Testis (tissue), 2 donors: ENCODE measurements at regions not wholly inside any gene's neighbourhood (a gene's known extent, or its start where the extent isn't known, plus 50 kb on each side); places are given as distances from the start of the nearest gene placed in this dataset.

Experiments
- DNase-seq: peaks from one replicate; pipeline ENCODE4 v3.0.0-alpha.2; 2019
- H3K27ac ChIP-seq, 2 donors: fragments of 200-600 bp; sonication (generic); one replicate each; pipeline ENCODE4 v1.5.1; 2019
- H3K27me3 ChIP-seq: fragments of 200-600 bp; sonication (generic); one replicate; pipeline ENCODE4 v1.5.1; 2019
- H3K36me3 ChIP-seq: fragments of 200-600 bp; sonication (generic); one replicate; pipeline ENCODE4 v1.5.1; 2017; ENCODE audit warnings: low read depth; ENCODE audit errors: missing control alignments
- H3K4me1 ChIP-seq: fragments of 200-600 bp; sonication (generic); one replicate; pipeline ENCODE4 v1.5.1; 2019
- H3K4me3 ChIP-seq, 2 donors: fragments of 200-600 bp; sonication (generic); one replicate each; pipeline ENCODE4 v1.5.1; 2017 to 2019
- H3K9me3 ChIP-seq: fragments of 200-600 bp; sonication (generic); one replicate; pipeline ENCODE4 v1.5.1; 2017
- CTCF ChIP-seq, 3 experiments: fragments of 450-650 bp in 2 of 3; fragments of 200-600 bp in 1 of 3; sonication (generic) in 1 of 3; IDR thresholded peaks; one replicate each; pipeline ENCODE4 v1.5.1; 2016 to 2019; ENCODE audit warnings: antibody characterized with exemption in 3 of 3, mild to moderate bottlenecking in 2 of 3, moderate library complexity in 1 of 3
- POLR2A ChIP-seq: fragments of 450-650 bp; IDR thresholded peaks from one replicate; pipeline ENCODE4 v1.6.1; 2017; ENCODE audit warnings: antibody characterized with exemption, mild to moderate bottlenecking, moderate library complexity
- WGBS, 2 donors: methylation state at CpG; one replicate each; pipeline ENCODE4 v1.1.5; 2018; 5-methylcytosine and 5-hydroxymethylcytosine counted together
- intact Hi-C: fragments of 100-400 bp; cut with DNase I; formaldehyde crosslinking; loops from one replicate; pipeline ENCODE4 v1.15.1; 2023; ENCODE audit warnings: low total_unique reads
- small RNA-seq, 2 donors: library from RNA; depleted of rRNA; stranded (forward); fragments of <200 nt; gene quantifications; one replicate each; pipeline ENCODE3, GENCODE V24; 2016

GRCh38 chr11:36719358-36720107 is 121.5 kb upstream of the RAG2 start:
- intact Hi-C loops, result no loop called here
- H3K27me3 ChIP-seq, result no peaks in the 10 kb centered on the region
- H3K4me3 ChIP-seq, result no peak overlapping the region
- no peaks in the 10 kb centered on the region for H3K36me3 ChIP-seq
- TF ChIP-seq CTCF (IDR thresholded peaks at IDR 0.05), result no peak
- TF ChIP-seq POLR2A, result no peak
- peaks cover 11% of the 10 kb centered on the region for H3K4me1 ChIP-seq
- 48 to 57% methylated on average over 8 of the region's 8 CpGs for WGBS, 2 donors
- H3K9me3 ChIP-seq, result no peaks in the 10 kb centered on the region
- no peak overlapping the region for H3K27ac ChIP-seq
- DNase-seq, result no peak

GRCh38 chr11:36718451-36718850 is 120.4 kb upstream of the RAG2 start:
- H3K4me1 ChIP-seq, result peaks cover 11% of the 10 kb centered on the region
- H3K27me3 ChIP-seq, result no peaks in the 10 kb centered on the region
- H3K36me3 ChIP-seq, result no peaks in the 10 kb centered on the region
- DNase-seq, result no peak
- intact Hi-C loops, result no loop called here
- WGBS, 2 donors, result 49 to 54% methylated on average over 1 of the region's 1 CpG
- H3K4me3 ChIP-seq, result no peak overlapping the region
- TF ChIP-seq CTCF (IDR thresholded peaks at IDR 0.05) (no peak), POLR2A (no peak)
- no peaks in the 10 kb centered on the region for H3K9me3 ChIP-seq
- H3K27ac ChIP-seq, result no peak overlapping the region

DNA sequence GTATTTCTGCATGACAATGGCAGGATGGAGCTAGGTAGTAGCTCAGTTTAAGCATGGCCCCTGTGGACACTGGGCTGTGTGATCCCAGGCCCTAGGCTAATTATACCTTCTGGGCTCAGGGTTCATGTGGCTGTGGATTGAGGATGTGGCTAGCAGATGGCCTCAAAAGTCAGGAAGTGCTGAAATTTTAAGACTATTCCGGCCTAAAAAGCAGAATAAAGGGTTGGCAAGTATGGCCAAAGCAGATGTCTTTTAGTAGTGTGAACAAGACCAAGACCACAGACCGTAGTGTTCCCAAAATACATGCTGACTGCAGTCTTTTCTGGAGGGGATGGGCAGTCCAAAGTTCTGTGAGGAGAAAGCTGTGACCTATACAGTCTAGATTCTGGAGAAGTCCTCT is 115.7 kb upstream of the RAG2 start:
- WGBS, 2 donors, result 58 to 62% methylated on average over 2 of the region's 2 CpGs
- H3K4me3 ChIP-seq, result no peak overlapping the region
- no peaks in the 10 kb centered on the region for H3K9me3 ChIP-seq
- H3K27ac ChIP-seq, result no peak overlapping the region
- TF ChIP-seq CTCF (IDR thresholded peaks at IDR 0.05), result no peak
- no peak for TF ChIP-seq POLR2A
- DNase-seq, result no peak
- no peaks in the 10 kb centered on the region for H3K36me3 ChIP-seq
- H3K4me1 ChIP-seq, result no peaks in the 10 kb centered on the region
- intact Hi-C loops, result no loop called here
- H3K27me3 ChIP-seq, result no peaks in the 10 kb centered on the region

- 86% methylated on average over 3 of the region's 3 CpGs for WGBS, 2 donors
- intact Hi-C loops, result no loop called here
- Histone ChIP-seq H3K27ac (no peak overlapping the region), H3K9me3 (no peaks in the 10 kb centered on the region), H3K4me1 (no peaks in the 10 kb centered on the region), H3K36me3 (no peaks in the 10 kb centered on the region), H3K4me3 (no peak overlapping the region), H3K27me3 (no peaks in the 10 kb centered on the region)
- no peak for DNase-seq
- TF ChIP-seq POLR2A, result no peak
- no peak for TF ChIP-seq CTCF (IDR thresholded peaks at IDR 0.05)
These were observed 113.2 kb upstream of the RAG2 start for GRCh38 chr11:36711104-36711825.

Small RNAs in the stretch of these regions (small RNA-seq; reads per million reads assigned to genes)
- gene RF00322, result 0 reads per million in 2 donors
- gene RNU6-99P, result 0 reads per million in 2 donors
